HG02943 (cell line): ENCODE measurements at regions not wholly inside any gene's neighbourhood (a gene's known extent, or its start where the extent isn't known, plus 50 kb on each side); places are given as distances from the start of the nearest gene placed in this dataset.

ENCODE experiments used
- ATAC-seq: cut with Tn5 transposase; IDR thresholded peaks from one replicate; pipeline ENCODE4 v1.9.1; 2021; ENCODE audit warnings: mild to moderate bottlenecking, low read depth, moderate library complexity; ENCODE audit not compliant: unreplicated experiment

DNA sequence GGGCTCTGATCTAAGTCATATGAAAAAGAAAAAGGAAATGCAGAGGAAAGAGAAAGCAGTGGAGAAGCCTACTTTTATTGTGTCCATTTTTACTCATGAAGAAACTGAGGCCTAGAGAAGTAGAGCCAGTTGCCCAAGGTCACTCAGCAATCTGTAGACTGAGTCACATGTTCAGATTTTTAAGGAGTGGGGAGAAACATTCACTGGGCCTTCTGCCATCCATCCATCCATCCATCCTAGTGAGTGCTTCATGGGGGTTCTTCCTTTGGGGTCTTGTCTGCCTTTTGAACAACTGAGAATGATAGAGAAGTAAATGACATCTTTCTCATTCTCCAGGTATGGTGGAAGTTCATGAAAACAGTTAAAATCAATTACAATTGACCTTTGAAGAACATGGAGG lies 233.6 kb upstream of the SRRM4 start:
- no peak for ATAC-seq

DNA sequence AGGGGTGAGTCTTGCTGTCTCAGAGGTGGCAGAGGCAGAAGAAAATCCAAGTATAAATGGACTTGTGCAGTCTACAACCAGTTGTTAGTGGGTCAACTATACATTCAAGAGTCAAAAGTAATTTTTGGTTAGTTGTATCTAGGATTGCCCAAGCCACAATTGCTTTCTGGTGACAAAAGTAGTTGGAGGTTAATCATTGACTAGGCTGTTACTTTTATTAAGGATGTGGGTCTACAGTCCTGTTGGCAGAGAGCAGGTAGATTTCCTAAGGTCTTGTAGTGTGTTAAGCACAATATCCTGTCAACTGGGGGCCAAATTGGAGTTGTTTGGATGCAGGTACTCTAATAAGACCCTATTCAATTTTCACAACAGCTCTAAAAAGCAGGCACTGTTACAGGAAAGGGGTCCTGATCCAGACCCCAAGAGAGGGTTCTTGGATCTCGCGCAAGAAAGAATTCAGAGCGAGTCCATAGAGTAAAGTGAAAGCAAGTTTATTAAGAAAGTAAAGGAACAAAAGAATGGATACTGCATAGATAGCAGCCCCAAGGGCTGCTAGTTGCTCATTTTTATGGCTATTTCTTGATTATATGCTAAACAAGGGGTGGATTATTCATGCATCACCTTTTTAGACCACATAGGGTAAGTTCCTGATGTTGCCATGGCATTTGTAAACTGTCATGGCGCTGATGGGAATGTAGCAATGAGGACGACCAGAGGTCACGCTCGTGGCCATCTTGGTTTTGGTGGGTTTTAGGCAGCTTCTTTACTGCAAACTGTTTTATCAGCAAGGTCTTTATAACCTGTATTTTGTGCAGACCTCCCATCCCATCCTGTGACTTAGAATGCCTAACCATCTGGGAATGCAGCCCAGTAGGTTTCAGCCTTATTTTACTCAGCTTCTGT lies 232.6 kb upstream of the SRRM4 start:
- ATAC-seq = no peak

DNA sequence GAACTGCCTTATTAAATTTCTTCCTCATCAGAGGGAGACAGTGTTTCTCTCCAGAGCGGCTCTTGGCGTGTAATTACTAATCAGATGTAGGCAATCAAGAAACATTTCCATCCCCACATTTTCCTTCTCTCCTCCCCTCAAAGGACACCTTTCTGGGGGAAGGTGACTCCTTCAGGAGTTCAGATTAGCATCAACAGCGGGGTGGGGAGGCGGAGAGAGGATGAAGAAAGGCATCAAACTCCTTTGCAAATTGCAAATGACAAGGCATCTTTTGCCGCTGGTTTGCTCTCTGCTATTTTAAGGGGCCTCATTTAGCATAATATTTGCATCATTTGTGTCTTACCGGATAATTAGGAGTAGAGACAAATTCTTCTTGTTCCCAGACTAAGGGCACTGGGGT lies 231.7 kb upstream of the SRRM4 start:
- no peak for ATAC-seq

DNA sequence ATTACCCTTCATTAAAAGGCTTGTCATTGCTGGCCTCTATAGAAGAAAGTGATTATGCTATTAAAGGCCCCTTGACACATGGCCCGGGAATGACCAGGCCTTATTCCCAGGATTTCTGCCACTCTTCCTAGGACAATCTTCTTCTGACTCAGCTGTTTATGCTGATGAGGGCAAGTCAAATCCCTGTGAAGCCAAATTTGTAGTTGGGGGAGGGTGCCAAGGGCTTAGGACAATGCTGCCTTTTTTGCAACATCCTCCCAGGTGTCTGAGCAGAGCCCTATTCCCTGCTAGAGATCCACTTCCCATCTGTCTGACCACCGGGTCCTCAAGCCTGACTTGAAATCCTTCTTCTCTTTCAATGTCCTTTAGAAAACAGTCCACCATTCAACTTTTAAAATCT lies 230.7 kb upstream of the SRRM4 start:
- ATAC-seq = no peak

DNA sequence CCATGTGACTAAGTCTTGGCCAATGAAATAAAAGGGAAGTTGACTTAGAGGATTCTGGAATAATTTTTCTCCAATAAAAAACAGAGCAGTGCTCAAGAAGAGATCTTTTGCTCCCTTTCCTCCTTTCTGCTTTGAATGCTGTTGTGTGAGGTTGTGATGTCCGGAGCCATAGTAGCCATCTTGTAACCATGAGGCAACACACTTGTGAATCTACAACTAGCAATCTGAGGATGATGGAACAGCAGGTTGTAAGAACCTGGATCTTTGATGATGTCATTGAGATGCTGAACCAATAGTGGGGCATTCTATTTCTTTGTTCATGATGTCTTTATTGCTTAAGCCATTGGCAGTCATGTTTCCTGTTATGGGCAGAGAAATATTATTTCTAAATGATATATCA lies 230.0 kb upstream of the SRRM4 start:
- no peak for ATAC-seq

DNA sequence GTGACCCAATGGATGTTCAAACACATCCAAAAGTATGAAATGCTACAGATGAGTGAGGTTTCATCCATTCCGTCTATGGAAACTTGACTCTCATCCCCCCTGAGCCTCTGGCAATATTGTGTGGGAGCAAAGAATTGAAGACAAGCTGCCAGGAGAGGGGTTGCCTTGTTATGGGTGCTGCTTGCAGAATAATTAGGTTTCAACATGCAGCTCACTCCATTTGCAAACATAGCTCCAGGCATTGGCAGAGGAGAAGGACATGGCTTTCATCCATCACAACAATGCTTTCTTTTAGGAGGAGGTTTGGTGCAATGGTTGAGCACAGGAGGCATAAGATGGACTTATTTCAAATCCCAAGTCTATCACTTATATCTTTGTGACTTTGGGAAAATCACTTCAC lies 220.7 kb upstream of the SRRM4 start:
- no peak for ATAC-seq

DNA sequence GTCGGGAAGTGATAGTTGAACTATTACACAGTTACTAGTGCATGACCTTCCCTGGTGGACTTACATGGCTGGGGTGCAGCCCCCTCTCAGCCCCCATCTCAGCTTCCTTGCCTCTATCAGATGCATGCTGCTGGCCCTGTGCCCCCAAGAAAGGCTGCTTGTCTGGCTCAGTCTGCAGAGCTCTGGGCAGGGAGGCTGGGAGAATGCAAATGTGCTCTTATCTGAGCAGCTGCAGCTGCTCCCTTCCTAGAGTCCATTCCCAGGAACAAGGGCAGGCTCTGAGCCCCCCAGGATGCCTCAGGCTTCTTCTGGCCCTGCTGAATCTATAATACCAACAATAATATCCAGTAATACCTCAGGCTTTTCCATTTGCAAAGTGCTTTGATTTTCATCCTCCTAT lies 218.1 kb upstream of the SRRM4 start:
- ATAC-seq = no peak

DNA sequence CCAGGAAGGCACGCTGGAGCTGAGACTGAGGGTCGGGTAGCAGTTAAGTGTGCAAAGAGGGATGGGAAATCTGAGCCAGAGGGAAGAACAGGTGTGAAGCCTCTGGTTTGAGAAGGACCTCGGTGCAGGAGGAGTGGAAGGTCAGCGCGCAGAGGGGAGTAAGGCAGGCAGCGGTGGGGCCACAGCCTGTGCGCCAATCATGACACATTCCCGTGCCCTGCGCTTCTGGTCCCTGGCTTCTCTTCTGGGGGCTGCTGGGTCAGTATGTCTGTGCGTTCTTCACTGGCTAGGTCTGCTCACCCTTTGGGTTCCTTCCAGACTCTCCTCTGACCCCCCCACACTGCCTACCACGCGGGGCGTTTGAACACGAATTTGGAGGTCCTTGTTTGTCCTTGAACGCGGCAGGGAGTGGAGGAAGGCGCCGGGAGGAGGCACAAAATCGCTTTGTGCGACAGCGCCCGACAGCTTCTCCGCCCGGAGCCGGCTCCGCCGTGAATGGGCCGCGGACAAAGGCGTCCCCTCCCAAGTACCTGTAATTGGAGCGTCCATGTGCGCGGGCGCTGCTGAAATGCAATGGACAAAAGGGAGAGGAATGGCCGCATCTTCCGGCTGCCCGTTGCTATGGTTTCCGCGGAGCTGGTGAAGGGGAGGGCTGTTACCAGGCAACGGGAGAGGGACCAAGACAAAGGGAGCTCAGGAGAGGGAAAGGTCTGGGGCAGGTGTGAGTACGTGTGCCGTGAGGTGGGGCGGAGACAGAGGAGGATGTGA lies 207.2 kb upstream of the SRRM4 start:
- ATAC-seq = no peak

DNA sequence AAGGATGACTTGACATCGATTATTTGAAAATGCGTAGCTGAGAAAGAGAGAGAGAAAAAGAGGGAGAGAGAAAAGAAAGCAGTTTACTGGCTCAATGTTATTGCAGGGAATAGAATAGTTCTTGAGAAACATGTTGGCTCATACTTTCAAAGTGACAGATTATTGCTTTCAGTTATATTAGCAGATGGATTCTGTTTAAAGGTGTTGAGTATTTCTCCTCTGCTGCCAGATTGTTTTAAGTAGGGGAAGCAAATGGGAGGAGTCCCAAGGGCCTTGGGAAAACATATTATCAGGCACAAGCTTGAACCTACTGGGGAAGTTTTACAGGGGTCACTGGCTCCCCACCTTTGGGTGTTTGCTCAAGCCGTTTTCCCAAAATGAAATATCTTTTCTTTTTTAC lies 203.8 kb upstream of the SRRM4 start:
- ATAC-seq = no peak

DNA sequence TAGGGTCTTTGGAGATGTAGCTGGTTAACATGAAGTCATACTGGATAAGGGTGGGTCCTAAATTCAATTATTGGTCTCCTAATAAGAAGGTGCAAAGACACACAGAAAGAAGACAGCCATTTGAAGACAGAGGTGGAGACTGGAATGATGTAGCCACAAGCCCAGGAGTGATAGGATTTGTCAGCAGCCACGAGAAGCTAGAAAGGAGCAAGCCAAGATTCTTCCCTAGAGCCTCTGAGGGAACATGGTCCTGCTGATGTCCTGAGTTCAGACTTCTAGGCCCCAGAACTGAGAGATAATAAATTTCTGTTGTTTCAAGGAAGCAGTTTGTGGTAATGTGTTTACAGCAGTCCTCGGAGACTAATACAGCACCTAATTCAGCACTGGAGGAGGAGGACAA lies 203.3 kb upstream of the SRRM4 start:
- ATAC-seq = no peak

DNA sequence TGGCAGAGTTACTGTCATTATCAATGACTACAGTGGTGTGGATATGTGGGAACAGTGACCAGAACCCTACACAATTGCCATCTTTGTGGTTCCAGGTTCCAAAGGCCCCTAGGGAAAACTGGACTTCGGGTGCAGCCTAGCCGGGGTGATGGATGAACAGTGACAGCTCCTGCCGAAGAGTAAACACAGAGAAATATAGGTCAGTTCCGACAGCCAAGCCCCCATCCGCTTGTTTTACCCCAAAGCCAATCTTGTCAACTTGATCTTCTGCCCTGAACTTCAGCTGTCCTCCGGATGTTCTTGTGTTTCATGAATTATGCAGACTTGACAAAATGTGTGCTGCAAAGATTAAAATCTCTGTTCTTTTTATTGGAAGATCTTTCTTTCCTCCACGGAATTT lies 200.4 kb upstream of the SRRM4 start:
- no peak for ATAC-seq

DNA sequence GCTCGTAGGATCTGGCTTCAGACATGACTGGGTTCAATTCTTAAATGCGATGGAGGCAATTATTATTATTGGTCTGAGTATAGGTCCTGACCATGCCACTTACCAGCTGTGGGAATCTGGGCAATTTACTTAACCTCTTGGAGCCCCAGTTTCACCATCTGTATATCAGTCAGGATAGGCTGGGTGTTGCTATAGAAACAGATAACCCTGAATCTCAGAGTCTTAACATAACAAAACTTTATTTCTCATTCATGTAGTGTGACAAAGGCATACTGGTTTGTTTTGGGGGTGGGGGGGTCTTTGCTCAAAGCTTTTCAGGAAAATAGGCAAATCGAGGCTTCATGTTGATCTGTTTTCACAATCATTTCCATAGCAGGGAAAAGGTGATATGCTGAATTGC lies 199.6 kb upstream of the SRRM4 start:
- no peak for ATAC-seq

DNA sequence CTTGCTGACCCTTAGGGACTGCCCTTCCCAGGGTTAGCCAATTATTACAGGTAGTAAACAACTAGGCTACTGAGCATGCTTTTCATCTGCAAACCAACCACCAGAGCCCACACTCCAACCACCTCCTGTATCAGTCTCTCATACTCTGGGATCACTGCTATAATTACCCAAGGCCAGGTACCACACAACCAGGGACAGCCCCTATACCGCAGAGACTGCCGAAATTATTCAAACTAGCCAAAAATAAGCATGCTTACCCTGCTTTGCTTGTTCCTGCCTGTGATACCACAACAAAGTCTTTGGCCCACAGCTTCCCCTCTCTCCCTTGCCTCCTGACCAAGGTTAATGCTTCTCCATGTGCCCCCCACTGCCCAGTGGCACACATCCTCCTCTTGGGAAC lies 197.6 kb upstream of the SRRM4 start:
- ATAC-seq = no peak

DNA sequence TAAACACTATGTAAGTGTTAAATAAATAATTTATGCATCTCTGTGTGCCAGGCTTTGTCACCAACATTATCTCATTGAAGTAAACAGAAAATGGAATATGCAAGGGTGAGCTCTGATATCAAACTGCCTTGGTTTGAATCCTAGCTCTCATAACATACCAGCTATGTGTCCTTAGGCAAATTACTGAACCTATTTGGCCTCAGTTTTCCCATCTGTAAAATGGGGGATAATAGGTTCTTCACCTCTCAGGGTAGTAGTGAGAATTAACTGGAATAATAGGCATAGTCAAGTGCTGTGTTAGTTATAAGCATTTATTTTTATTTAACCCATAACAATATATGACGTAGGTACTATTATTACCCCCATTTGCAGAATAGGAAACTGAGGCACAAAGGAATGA lies 190.8 kb upstream of the SRRM4 start:
- no peak for ATAC-seq

DNA sequence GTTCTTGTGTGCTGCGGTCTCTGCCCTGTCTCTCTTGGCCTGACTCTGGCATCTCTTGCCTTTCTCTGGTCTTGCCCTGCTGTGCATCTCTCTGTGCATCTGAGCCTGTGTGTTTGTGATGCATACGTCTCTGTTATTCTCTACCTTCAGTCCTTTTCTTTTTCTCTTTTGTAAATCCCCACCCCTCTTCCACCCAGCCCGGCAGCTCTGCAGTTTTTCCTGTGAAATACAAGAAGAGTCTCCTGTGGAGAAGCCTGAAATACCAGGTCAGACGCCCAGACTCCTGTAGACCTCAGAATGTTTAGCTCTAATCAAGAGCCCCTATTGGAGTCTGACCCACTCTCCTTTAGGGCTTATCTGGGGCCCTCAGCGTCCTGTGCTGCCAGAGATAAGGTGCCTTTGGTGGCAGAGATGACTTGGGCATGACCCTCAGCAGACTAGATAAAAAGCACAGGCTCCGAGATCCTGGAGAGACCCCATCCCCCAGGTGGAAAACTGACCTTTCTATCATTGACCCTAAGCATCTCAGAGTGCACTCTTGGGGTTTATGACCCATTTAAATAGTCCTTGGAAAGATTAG lies 167.5 kb upstream of the SRRM4 start:
- ATAC-seq = no peak

DNA sequence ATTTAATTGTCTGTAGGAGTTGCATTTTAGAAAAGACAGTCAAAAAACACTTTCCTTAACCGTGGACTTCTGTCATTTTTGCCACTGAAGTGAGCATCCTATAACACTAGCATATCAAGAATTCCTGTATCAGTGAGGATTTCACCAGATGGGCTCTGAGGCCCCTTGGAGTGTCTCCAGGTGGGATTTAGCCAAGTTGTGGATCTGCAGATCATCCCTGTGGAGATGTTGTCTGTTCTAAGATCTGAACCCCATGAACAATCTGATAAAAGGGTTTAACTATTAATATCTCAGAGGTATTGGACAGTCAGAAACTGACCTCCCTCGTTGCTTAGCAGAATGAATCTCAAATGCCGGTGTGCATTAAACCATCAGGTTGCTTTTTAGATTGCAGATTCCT lies 165.0 kb upstream of the SRRM4 start:
- ATAC-seq = no peak

DNA sequence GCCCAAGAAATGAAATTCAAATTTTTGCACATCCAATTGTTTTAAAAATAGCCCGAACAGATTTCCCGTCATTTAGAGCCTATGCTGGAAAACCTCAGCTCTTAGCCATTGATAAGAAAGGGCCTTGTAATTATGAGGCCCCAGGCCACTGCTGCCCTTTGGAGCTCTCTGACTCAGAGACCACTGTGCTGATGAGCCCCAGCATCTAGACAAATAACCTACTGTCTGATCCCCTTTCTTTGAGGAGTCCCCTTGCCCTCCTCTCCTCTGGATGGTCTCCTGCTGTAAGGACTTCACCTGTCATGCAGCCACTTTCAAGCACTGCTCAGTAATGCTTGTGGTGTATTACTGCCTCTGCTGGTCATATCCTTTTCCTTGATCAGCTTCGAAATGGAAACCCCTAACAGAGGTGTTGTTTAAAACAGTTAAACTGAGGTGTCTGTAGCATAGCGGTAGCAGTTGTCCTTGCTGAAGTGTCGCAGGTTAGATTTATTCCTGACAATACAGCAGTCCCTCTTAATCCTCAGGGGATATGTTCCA lies 159.9 kb upstream of the SRRM4 start:
- no peak for ATAC-seq

DNA sequence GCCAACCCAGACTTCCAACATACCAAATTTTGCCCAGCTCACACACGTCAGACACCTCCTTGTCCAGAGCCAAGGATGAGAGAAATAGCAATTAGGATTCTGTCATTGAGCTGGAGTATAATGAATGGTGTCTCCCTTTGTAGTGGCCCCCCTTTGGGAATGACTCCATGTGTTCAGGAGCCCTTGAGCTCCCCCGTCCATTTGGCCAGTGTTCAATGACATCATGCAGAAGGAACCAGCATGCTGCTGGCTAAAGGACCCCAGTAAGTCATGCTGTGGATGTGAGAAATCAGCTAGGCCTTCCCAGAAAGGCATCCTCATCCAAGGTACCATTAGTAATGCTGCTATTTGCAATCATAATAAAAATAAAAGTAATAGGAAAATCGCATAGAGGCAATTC lies 158.8 kb upstream of the SRRM4 start:
- ATAC-seq = no peak

DNA sequence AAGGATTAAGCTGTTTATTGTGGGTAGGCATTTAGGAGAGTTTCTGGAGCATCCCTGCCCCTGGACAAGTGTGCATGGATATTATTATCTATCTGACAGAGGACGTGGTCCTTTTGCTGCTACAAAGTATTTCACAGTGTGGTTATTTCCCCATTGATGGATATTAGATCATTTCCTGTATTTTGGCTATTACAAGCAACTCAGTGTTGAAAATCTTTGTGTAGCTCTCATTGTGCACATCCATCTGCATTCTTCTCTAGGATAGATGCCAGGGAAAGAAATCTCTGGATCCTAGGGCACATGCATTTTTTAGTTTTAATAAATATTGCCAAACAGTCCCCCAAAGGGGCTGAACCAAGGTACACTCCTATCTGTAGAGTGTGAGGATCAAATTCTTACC lies 154.3 kb upstream of the SRRM4 start:
- ATAC-seq = no peak

DNA sequence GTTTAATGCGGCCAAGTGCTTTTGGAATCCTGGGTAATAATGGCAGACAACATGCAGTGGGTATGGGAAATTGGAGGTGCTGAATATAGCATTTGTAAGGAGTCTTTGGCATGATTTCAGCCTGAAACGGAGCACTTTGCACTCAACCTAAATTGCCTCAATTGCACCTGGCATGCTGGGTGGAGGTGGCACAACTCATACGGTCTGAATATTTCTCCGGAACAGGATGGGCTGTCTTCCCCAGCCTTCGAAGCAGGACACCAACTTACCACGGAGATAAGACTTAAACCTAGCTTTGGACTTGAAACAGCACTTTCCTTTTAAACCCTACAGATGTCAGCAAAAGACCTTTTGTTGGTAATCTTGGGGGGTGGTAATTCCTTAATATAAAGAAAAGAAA lies 153.7 kb upstream of the SRRM4 start:
- ATAC-seq = no peak

DNA sequence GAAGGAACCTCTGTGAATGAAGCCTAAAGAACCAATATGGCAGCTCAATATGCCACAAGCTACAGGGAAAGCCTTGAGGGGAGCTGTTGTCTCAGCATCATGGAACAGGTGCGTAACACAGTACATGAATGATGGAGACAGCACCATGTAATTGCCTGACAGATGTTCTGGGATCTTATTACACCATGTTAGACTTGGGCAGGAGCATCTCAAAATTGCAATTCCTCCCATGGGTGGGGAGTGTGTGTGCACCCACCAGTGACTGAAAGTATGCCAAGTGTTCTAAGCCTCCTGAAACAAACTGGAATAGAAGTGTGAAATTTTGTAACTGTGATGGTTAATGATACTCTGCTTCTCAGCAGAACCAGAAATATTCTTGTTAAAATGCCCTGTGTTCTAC lies 151.0 kb upstream of the SRRM4 start:
- no peak for ATAC-seq
